H1 (cell line): ENCODE measurements at regions not wholly inside any gene's neighbourhood (a gene's known extent, or its start where the extent isn't known, plus 50 kb on each side); places are given as distances from the start of the nearest gene placed in this dataset.

Experiments
- CTCF ChIA-PET: fragments of 300-600 bp; sonication (Branson Sonifier 250); formaldehyde crosslinking; loops from one replicate; lab custom pipeline; 2021; ENCODE audit not compliant: partially characterized antibody; lab: Charles Lee
- POLR2A ChIA-PET: fragments of 300-600 bp; sonication (Branson Sonifier 250); formaldehyde crosslinking; loops from one replicate; lab custom pipeline; 2021; ENCODE audit warnings: inconsistent platforms; ENCODE audit not compliant: partially characterized antibody; lab: Charles Lee
- DNase-seq, 2 experiments: peaks; one replicate each; pipeline versions ENCODE4 v3.0.0 to v3.0.0-alpha.2; 2010 to 2022; ENCODE audit warnings: low spot score in 2 of 2, low read depth in 1 of 2, mixed read lengths in 1 of 2
- FAIRE-seq: peaks from 2 replicates; lab custom pipeline; 2011; peaks lifted over from hg19 to GRCh38; lab: Jason Lieb, UNC
- H2AFZ ChIP-seq: 2 replicates; pipeline ENCODE4 v1.8.1; 2012; ENCODE audit warnings: low read length, inconsistent platforms
- H2AK5ac ChIP-seq: 2 replicates; pipeline ENCODE4 v1.6.1; 2013; ENCODE audit warnings: low read depth, low read length
- H2BK120ac ChIP-seq: replicated peaks from 2 replicates; pipeline ENCODE3; 2013; ENCODE audit warnings: low read depth, low read length, inconsistent platforms
- H2BK12ac ChIP-seq: 2 replicates; pipeline ENCODE4 v1.6.1; 2013; ENCODE audit warnings: low read depth, low read length
- H2BK15ac ChIP-seq: 2 replicates; pipeline ENCODE4 v1.6.1; 2013; ENCODE audit warnings: low read length
- H2BK20ac ChIP-seq: 2 replicates; pipeline ENCODE4 v1.6.1; 2013; ENCODE audit warnings: low read length
- H2BK5ac ChIP-seq: 2 replicates; pipeline ENCODE4 v1.6.1; 2013; ENCODE audit warnings: low read depth, low read length
- H3K14ac ChIP-seq: 2 replicates; pipeline ENCODE4 v1.6.1; 2013; ENCODE audit warnings: inconsistent platforms; ENCODE audit not compliant: insufficient read length
- H3K18ac ChIP-seq: 2 replicates; pipeline ENCODE4 v1.6.1; 2013; ENCODE audit warnings: low read length; ENCODE audit errors: extremely low read depth
- H3K23ac ChIP-seq: 2 replicates; pipeline ENCODE4 v1.6.1; 2013; ENCODE audit warnings: inconsistent platforms; ENCODE audit not compliant: insufficient read length
- H3K23me2 ChIP-seq: 2 replicates; pipeline ENCODE4 v1.6.1; 2013; ENCODE audit warnings: low read depth, low read length
- H3K27ac ChIP-seq: 2 replicates; pipeline ENCODE4 v1.6.1; 2011; ENCODE audit warnings: low read depth, low read length, inconsistent platforms
- H3K27me3 ChIP-seq, 4 experiments: replicated peaks in 1 of 4; 1 replicate in 1 of 4; 2 replicates in 3 of 4; pipeline versions ENCODE4 v1.6.1 to v1.8.1; 2011 to 2013; ENCODE audit warnings: low read length in 3 of 4, mild to moderate bottlenecking in 3 of 4, inconsistent platforms in 2 of 4, mixed read lengths in 2 of 4, moderate library complexity in 1 of 4; ENCODE audit not compliant: control insufficient read depth in 3 of 4, insufficient read depth in 3 of 4; ENCODE audit errors: extremely low read depth in 1 of 4
- H3K36me3 ChIP-seq, 4 experiments: 2 replicates each; pipeline versions ENCODE4 v1.6.1 to v1.8.1; 2011 to 2013; ENCODE audit warnings: mild to moderate bottlenecking in 4 of 4, low read length in 3 of 4, moderate library complexity in 2 of 4, control low read depth in 1 of 4, inconsistent platforms in 1 of 4; ENCODE audit not compliant: insufficient read depth in 4 of 4, control insufficient read depth in 2 of 4
- H3K4ac ChIP-seq: replicated peaks from 2 replicates; pipeline ENCODE3; 2013; ENCODE audit warnings: low read length, low read depth, mixed read lengths, inconsistent platforms; ENCODE audit not compliant: insufficient read length
- H3K4me1 ChIP-seq, 4 experiments: replicated peaks in 1 of 4; 1 replicate in 1 of 4; 2 replicates in 3 of 4; pipeline versions ENCODE4 v1.6.1 to v1.8.1; 2011 to 2013; ENCODE audit warnings: low read length in 3 of 4, inconsistent platforms in 2 of 4, mixed read lengths in 1 of 4; ENCODE audit not compliant: insufficient read depth in 4 of 4, control insufficient read depth in 3 of 4
- H3K4me2 ChIP-seq, 2 experiments: 2 replicates each; pipeline versions ENCODE4 v1.6.1 to v1.8.1; 2011 to 2013; ENCODE audit warnings: low read depth in 2 of 2, low read length in 2 of 2, control low read depth in 1 of 2, inconsistent platforms in 1 of 2, mild to moderate bottlenecking in 1 of 2; ENCODE audit not compliant: insufficient read depth in 1 of 2
- H3K4me3 ChIP-seq, 4 experiments: fragments of 200-600, 300-600 bp in 1 of 4; sonication (generic), shearing (Covaris generic), sonication (Bioruptor Twin) in 1 of 4; 2 replicates each; pipeline versions ENCODE4 v1.5.1 to v1.8.1; 2011 to 2016; ENCODE audit warnings: low read length in 4 of 4, low read depth in 3 of 4, control low read depth in 2 of 4, inconsistent platforms in 2 of 4, mild to moderate bottlenecking in 2 of 4, mixed read lengths in 1 of 4, moderate library complexity in 1 of 4; ENCODE audit not compliant: insufficient read depth in 2 of 4; ENCODE audit errors: extremely low read depth in 1 of 4
- H3K56ac ChIP-seq: replicated peaks from 2 replicates; pipeline ENCODE3; 2013; ENCODE audit warnings: low read depth, mild to moderate bottlenecking, mixed read lengths, low read length, inconsistent platforms; ENCODE audit not compliant: insufficient read length
- H3K79me1 ChIP-seq: 2 replicates; pipeline ENCODE4 v1.6.1; 2013; ENCODE audit warnings: low read depth, low read length, control low read depth
- H3K79me2 ChIP-seq, 2 experiments: 2 replicates each; pipeline versions ENCODE4 v1.6.1 to v1.8.1; 2012 to 2013; ENCODE audit warnings: low read length in 2 of 2, mild to moderate bottlenecking in 2 of 2, inconsistent platforms in 1 of 2; ENCODE audit not compliant: insufficient read depth in 2 of 2, control insufficient read depth in 1 of 2
- H3K9ac ChIP-seq, 4 experiments: replicated peaks in 1 of 4; 1 replicate in 1 of 4; 2 replicates in 3 of 4; pipeline versions ENCODE4 v1.6.1 to v1.8.1; 2011 to 2013; ENCODE audit warnings: low read depth in 3 of 4, low read length in 3 of 4, control low read depth in 2 of 4, mild to moderate bottlenecking in 2 of 4, moderate library complexity in 2 of 4, inconsistent platforms in 1 of 4; ENCODE audit errors: extremely low read depth in 1 of 4
- H3K9me3 ChIP-seq, 2 experiments: 2 replicates each; pipeline versions ENCODE4 v1.6.1 to v1.8.1; 2012 to 2013; ENCODE audit warnings: mild to moderate bottlenecking in 2 of 2, moderate library complexity in 2 of 2, control low read depth in 1 of 2, inconsistent platforms in 1 of 2, low read depth in 1 of 2, low read length in 1 of 2, mixed read lengths in 1 of 2; ENCODE audit not compliant: insufficient read depth in 2 of 2
- H4K20me1 ChIP-seq, 2 experiments: replicated peaks in 1 of 2; 2 replicates each; pipeline versions ENCODE3 to v1.8.1; 2011 to 2013; ENCODE audit warnings: inconsistent platforms in 2 of 2, low read length in 2 of 2, mild to moderate bottlenecking in 1 of 2; ENCODE audit not compliant: insufficient read depth in 2 of 2, control insufficient read depth in 1 of 2
- H4K5ac ChIP-seq: 2 replicates; pipeline ENCODE4 v1.6.1; 2013; ENCODE audit warnings: low read length, low read depth, mixed read lengths, inconsistent platforms; ENCODE audit not compliant: insufficient read length
- H4K8ac ChIP-seq: 2 replicates; pipeline ENCODE4 v1.8.0; 2013; ENCODE audit warnings: mild to moderate bottlenecking, moderate library complexity, low read length, inconsistent platforms; ENCODE audit not compliant: insufficient read depth; ENCODE audit errors: extremely low read depth
- H4K91ac ChIP-seq: replicated peaks from 2 replicates; pipeline ENCODE3; 2013; ENCODE audit warnings: low read length, mixed read lengths, inconsistent platforms; ENCODE audit not compliant: insufficient read length
- WGBS, 2 experiments: shearing (Covaris generic) in 1 of 2; methylation state at CpG; one replicate each; pipeline versions ENCODE4 v1.1.6 to v1.1.7; 2013 to 2015; ENCODE audit warnings: low lambda C conversion rate in 2 of 2, mixed read lengths in 2 of 2, inconsistent platforms in 1 of 2, low coverage in 1 of 2, missing lambda C conversion rate in 1 of 2; ENCODE audit not compliant: insufficient replicate concordance in 2 of 2, insufficient coverage in 1 of 2, insufficient read length in 1 of 2; ENCODE audit errors: extremely low coverage in 1 of 2, missing lambda C conversion rate in 1 of 2; 5-methylcytosine and 5-hydroxymethylcytosine counted together

GRCh38 chr20:23222531-23223200 lies 127.9 kb upstream of the NXT1 start:
- DNase-seq, result no peak
- no peak overlapping the region for H3K4me3 ChIP-seq
- ChIA-PET POLR2A (no interaction called here), CTCF (interaction anchor here (1.0 to 4.4 kb wide), 6 partner anchors 13 to 171 kb away, joined by 3 to 15 read pairs (median 6); no protein-coding TSS in a partner anchor)
- H3K36me3 ChIP-seq, result no peaks in the 10 kb centered on the region
- H4K5ac ChIP-seq, result no peak overlapping the region
- no peak overlapping the region for H4K8ac ChIP-seq
- no peak overlapping the region for H2AFZ ChIP-seq
- H4K91ac ChIP-seq, result no peak overlapping the region
- H3K79me1 ChIP-seq, result no peaks in the 10 kb centered on the region
- H4K20me1 ChIP-seq, result no peaks in the 10 kb centered on the region
- no peak overlapping the region for H3K4me2 ChIP-seq
- H3K4me1 ChIP-seq, result no peaks in the 10 kb centered on the region
- no peak for FAIRE-seq
- H3K23ac ChIP-seq, result no peak overlapping the region
- 89% methylated on average over 4 of the region's 4 CpGs; no CpG with 5 or more reads in 1 of the 2 experiments for WGBS, 2 experiments
- H2BK12ac ChIP-seq, result no peak overlapping the region
- no peak overlapping the region for H3K27ac ChIP-seq
- H2AK5ac ChIP-seq, result no peak overlapping the region
- H3K18ac ChIP-seq, result no peak overlapping the region
- H3K79me2 ChIP-seq, result no peaks in the 10 kb centered on the region
- H2BK5ac ChIP-seq, result no peak overlapping the region
- H3K9me3 ChIP-seq, result no peaks in the 10 kb centered on the region
- H3K4ac ChIP-seq, result no peak overlapping the region
- H3K56ac ChIP-seq, result no peak overlapping the region
- H3K27me3 ChIP-seq, result no peaks in the 10 kb centered on the region
- no peak overlapping the region for H2BK15ac ChIP-seq
- no peak overlapping the region for H2BK120ac ChIP-seq
- H3K14ac ChIP-seq, result no peak overlapping the region
- H3K23me2 ChIP-seq, result no peaks in the 10 kb centered on the region
- H2BK20ac ChIP-seq, result no peak overlapping the region
- H3K9ac ChIP-seq, result no peak overlapping the region
